Superior temporal gyrus (tissue), 1 donor: ENCODE measurements at regions not wholly inside any gene's neighbourhood (a gene's known extent, or its start where the extent isn't known, plus 50 kb on each side); places are given as distances from the start of the nearest gene placed in this dataset.
A peak's percentile ranks its signal among the peaks of the same experiment; 100 is the strongest.

Experiments used
- DNase-seq: peaks from one replicate; pipeline ENCODE4 v3.0.0-alpha.2; 2016; ENCODE audit errors: extremely low spot score

GRCh38 chr6:119661078-119661477 lies 311.5 kb upstream of the MAN1A1 start:
- no peak for DNase-seq

DNA sequence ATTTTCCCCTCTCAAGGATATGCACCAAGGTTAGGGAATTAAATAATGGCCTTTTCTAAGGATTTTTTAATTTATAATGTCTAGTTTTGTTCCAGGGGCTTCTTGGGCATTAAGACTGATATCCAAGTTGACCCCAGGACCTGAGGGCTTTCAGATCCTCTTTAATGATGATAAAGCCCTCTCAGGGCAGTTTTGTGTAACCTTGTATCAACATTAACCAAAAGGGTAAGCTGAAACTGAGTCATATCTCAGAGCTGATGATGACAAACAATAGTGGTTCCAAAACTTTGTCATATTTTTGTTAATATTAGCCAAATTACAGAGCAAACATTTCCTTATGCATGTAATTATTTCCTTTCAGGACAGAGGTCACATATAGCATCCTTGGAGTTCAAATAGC lies 309.4 kb upstream of the MAN1A1 start:
- no peak for DNase-seq

DNA sequence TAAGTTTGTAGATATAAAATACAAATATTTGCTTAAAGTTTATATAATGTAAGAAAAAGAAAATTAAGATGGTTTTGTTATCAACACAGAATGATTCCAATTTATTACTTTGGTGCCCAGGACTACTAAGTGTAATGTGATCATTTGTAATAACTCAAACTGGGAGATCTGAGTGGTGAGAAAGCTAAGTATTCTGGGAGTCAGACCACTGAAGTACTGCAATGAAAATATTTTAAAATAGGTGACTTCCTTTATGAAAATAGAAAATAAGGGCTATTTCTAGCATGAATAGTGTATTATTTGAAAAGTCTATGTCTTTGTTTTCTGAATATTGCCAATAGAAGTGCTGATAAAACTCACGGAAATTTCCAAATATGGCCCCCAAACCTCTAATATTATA lies 305.6 kb upstream of the MAN1A1 start:
- DNase-seq: no peak

DNA sequence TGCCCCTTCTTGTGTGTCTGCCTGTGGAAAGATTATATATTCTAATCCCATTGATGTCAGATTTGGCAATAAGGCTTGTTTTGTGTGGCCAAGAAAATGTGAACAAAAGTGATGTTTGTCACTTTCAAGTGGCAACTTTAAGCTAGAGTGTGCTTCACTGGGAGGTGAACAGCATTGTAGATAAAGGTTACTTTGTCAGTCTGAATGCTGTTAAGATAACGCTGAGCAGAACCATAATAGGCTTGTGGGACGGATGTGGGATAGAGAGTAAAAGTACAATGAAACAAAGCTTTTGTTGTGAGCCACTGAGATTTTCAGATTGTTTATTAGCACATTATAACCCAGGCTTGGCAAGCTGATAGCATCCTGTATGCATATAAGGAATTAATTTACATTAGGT lies 303.8 kb upstream of the MAN1A1 start:
- no peak for DNase-seq

GRCh38 chr6:119649531-119649930 lies 300.0 kb upstream of the MAN1A1 start:
- no peak for DNase-seq

DNA sequence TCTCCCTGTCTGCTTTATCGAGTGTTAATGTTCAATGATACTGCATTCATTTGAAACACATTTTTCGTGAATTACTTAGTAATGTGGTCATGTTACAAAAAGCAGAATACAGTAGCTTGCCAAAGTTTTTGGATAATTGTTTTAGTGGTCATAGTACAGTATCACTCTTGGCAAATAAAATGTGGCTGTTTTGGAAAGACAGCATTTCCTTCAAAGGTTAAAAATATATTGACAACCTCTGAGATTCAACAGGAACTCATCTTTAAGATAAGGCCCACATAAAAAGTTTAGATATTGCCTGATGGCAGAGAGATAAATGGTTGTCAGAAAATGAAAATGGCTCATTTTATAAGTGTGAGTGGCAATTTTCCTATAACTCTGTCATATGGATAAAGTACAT lies 297.7 kb upstream of the MAN1A1 start:
- no peak for DNase-seq

- no peak for DNase-seq
Observed at GRCh38 chr6:119643876-119644275, 294.3 kb upstream of the MAN1A1 start.

DNA sequence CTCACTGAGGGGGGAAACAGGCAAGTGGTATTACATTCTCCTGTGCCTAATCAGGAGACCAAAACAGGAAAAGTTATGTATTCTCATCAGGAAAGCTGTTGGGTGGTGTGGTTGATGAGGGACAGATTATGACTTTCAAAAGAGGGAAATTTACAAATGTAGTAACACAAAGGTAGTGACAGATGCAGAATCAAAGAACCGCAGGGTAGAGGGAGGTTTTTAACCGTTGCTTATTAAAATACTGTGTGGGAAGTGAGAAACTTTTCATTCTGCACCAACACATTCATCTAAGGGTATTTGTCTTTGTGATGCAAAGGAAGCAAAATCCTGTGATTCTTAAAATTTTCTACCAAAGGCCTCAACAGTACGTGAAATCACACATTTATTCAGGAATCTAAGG lies 288.2 kb upstream of the MAN1A1 start:
- DNase-seq: peak; percentile 28

- DNase-seq: no peak
Observed at GRCh38 chr6:119636060-119636459, 286.5 kb upstream of the MAN1A1 start.

DNA sequence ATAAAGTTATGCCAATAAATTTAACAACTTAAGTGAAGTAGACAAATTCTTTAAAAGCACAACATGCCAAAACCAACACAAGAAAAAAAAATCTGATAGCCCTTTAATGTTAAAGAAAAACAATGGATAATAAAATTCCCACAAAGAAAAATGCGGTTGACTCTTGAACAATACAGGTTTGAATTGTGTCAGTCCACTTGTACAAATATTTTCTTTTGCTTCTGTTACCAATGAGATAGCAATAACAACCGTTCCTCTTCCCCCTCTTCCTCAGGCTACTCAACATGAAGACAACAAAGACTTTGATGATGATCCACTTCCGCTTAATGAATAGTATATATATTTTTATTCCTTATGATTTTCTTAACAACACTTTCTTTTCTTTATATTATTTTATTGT lies 283.9 kb upstream of the MAN1A1 start:
- DNase-seq: no peak

- no peak for DNase-seq
Observed at GRCh38 chr6:119630561-119631192, 281.1 kb upstream of the MAN1A1 start.

DNA sequence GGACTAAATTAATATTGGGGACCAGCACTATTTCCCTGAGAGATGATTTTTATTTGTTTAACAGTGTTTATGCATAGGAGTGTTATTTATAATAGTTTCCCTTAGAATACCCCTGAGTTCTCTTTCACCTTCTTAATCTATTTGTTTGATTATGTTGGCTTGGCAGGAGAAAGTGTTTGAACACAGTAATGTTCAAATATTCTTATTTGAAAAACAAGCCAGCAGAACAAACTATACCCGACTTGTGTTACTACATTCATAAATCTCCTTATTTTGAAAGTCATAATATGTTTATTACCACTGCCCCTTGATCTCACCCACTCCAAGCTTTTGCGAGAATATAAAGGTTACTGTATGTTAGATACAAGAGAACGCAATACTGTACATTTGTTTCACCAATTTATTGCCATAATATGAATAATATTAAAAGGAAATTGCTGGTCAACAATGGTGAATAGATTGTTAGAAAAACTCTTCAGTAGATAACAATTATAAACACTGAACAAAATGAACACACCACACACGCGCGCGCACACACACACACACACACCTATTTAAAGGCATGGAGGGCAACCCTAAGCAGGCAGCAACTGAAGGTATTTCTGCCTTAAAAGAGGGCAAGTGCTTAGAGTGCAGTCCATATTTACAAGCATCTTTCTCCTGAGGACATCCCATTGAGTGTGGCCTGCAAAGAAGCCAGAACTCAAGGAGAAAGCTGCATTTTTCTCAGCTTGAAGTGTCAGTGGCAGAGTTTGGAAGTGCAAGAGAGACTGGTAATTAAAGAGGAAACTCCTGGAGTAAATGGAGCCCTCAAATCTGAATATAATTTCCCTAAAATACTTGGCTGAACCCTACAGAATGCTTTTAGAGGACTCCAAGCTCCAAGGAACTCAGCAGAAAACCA lies 279.4 kb upstream of the MAN1A1 start:
- no peak for DNase-seq

- no peak for DNase-seq
Observed at GRCh38 chr6:119627908-119628669, 278.5 kb upstream of the MAN1A1 start.

DNA sequence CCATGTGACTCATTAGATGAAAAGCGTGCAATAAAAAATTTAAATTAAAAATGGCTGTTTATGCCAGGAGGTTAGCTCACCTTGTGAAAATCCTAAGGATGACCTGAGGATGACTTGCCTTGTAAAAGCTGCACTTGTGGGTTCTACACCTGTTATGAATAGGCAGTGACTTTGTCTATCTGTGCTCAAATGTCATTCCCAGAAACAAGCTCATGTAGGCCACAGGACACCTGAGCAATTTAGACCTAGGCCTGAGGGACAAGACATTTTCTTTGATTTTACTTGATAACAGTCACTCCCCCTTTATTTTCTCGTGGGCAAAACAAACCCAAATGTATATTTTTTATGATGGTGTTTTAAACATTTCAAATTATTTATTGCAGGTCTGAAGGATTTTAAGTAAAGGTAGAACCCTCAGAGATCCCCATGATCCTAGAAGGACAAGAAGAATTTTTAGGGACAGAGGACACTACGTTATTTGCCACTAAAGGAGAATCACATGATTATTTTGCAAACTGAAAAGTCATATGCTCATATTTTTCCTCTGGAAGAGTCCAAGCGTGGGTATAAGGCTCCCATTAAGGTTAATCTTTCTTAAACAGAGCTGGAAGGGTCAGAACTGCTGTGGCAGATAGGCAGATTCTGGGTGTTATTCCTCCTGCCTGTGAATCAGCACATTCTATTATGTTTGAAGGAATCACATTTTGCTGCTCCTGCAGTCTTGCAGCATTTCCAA lies 277.5 kb upstream of the MAN1A1 start:
- DNase-seq: no peak

GRCh38 chr6:119620846-119621555 lies 271.4 kb upstream of the MAN1A1 start:
- no peak for DNase-seq

DNA sequence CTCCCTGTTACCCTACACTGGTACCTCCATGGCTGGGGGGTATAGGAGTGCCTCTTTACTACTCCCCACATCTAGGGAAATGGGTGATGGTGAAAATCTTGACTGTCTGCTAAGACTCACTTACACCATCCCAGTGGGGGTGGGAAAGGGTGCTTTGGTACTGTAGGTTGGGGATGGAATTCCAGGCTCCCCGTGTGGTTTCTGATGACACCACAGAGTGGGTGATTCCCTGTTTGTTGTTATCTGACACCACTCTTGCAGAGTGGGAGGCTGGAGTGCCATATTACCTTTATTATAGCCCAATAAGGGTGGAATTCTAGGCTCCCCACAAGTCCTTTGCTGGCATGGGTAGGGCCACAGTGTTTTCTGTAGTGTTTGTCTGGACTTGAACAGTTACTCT lies 264.6 kb upstream of the MAN1A1 start:
- DNase-seq: no peak

DNA sequence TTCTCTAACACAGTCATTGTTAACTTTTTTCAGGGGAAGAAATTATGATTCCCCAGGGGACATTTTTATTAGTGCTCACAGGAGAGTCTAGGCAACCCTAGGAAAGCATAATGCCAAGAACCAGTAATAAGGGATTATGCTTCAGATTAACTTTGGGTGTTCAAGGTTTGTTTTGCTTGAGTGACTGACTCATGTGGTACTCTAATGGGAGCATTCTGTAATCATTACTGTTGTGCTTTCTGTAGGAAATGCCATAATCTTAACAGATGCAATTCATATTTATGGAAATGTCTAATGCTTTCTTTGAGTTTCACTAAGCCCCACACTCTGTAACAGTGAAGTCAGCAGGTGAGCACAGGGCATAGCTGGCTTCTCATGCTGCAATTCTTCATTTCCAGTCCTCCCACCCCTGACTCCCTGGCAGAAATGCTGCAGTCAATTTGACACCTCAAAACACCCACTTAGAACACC lies 263.4 kb upstream of the MAN1A1 start:
- peak; percentile 35 for DNase-seq

DNA sequence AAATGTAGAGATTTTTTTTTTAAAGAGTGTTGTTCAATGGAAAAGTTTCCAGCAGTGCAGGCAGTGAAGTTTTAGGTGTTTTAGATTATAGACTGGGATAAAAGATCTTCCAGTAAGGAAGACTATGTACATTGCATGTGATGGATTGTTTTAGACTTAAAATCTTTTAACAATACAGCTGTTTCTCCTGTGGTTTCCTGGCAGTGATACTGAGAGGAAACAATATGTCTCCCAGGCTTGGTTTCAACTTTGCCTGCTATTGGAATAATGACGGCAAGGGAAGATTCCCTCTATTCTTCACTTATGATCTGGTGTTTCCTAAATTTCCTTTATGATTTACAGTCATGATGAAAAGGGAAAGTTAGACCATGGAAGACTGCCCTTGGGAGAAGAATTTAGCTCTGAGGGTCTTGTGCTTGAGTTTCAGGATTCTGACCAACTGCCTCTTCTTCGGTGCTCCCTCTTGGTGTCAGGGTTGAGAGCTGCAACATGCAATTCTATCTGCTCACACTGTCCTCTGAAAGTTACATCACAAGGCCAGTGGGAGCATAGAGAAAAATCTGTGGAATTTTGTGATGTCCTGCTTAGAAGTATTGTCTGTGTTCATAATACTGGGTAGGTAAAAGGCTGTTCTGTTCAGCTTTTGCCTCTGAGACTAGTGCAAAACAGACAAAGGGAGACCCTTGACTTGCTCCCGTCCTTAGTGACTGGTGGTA lies 262.8 kb upstream of the MAN1A1 start:
- DNase-seq: no peak

DNA sequence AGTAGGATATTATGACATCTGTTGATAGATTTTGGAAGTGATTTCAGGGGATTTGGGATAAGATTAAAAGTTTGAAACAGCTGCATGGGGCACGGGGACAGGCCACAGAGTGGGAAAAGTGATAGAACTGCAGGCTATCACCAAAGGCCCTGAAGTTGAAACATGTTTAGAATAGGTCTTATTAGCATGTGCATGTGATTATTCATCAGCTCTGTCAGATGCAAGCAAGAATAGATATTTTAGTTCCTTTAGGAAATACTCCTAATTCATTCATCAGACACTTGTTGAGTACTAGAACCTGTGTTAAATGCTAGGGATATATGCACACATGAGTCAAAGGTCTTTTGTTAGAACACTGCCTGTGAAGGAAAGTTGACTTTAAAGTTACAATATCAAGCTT lies 261.2 kb upstream of the MAN1A1 start:
- DNase-seq: no peak

- DNase-seq: no peak
Observed at GRCh38 chr6:119610265-119610664, 260.7 kb upstream of the MAN1A1 start.
